WERI-Rb-1 (cell line): ENCODE measurements at regions not wholly inside any gene's neighbourhood (a gene's known extent, or its start where the extent isn't known, plus 50 kb on each side); places are given as distances from the start of the nearest gene placed in this dataset.

Experiments used
- DNase-seq: peaks from one replicate; pipeline ENCODE4 v3.0.0-alpha.2; 2020
- H3K27ac ChIP-seq: fragments of 250-450 bp; sonication (Bioruptor Pico); 2 replicates; pipeline ENCODE4 v1.5.1; 2020; ENCODE audit warnings: mild to moderate bottlenecking, moderate library complexity
- H3K27me3 ChIP-seq: fragments of 250-450 bp; sonication (Bioruptor Pico); 2 replicates; pipeline ENCODE4 v1.5.1; 2021; ENCODE audit warnings: mild to moderate bottlenecking, low read depth, moderate library complexity; ENCODE audit not compliant: insufficient read depth, severe bottlenecking
- H3K36me3 ChIP-seq: fragments of 250-450 bp; sonication (Bioruptor Pico); 2 replicates; pipeline ENCODE4 v1.5.1; 2020; ENCODE audit warnings: mild to moderate bottlenecking, moderate library complexity
- H3K4me3 ChIP-seq: 2 replicates; pipeline ENCODE4 v1.5.1; 2011; ENCODE audit warnings: low read depth, mild to moderate bottlenecking, control low read depth, low read length
- H3K9me3 ChIP-seq: fragments of 250-450 bp; sonication (Bioruptor Pico); 2 replicates; pipeline ENCODE4 v1.5.1; 2021; ENCODE audit warnings: mild to moderate bottlenecking, moderate library complexity; ENCODE audit not compliant: severe bottlenecking
- TF ChIP-seq, protein P1 (sequence below): IDR thresholded peaks from 2 replicates; pipeline ENCODE4 v1.5.1; 2011; ENCODE audit warnings: low read depth, mild to moderate bottlenecking, control low read depth, inconsistent platforms, low read length

DNA sequence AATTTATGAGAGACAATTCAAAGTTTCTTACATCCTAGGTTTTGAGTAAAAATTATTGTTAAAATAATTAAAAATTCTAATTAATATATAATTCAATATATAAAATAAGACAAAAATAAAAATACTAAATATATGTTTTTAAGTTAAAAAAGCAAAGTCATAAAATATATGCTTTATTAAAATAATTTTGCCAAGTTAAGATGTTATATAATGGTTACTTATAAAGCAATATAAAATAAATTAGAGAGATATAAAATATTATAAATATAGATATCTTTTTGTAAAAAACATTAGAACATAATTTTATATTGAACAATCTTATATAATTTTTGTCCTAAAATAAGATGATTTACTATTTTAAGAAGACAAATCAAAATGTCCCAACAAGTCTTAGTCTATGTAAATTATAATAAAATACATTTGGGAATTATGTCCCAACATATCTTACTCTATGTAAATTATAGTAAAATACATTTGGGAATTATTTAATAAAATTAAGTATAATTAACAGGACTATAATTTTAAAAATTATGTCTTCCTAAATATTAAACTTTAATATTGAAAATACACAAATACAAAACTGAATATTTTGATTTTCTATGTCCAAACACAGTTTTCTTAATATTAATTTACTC, 67.7 kb upstream of the TOP3B start:
- Histone ChIP-seq H3K27me3 (no peaks in the 10 kb centered on the region), H3K36me3 (no peaks in the 10 kb centered on the region), H3K4me3 (no peak overlapping the region), H3K9me3 (no peaks in the 10 kb centered on the region), H3K27ac (no peak overlapping the region)
- TF ChIP-seq, protein P1, sequence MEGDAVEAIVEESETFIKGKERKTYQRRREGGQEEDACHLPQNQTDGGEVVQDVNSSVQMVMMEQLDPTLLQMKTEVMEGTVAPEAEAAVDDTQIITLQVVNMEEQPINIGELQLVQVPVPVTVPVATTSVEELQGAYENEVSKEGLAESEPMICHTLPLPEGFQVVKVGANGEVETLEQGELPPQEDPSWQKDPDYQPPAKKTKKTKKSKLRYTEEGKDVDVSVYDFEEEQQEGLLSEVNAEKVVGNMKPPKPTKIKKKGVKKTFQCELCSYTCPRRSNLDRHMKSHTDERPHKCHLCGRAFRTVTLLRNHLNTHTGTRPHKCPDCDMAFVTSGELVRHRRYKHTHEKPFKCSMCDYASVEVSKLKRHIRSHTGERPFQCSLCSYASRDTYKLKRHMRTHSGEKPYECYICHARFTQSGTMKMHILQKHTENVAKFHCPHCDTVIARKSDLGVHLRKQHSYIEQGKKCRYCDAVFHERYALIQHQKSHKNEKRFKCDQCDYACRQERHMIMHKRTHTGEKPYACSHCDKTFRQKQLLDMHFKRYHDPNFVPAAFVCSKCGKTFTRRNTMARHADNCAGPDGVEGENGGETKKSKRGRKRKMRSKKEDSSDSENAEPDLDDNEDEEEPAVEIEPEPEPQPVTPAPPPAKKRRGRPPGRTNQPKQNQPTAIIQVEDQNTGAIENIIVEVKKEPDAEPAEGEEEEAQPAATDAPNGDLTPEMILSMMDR, result no peak
- no peak for DNase-seq

DNA sequence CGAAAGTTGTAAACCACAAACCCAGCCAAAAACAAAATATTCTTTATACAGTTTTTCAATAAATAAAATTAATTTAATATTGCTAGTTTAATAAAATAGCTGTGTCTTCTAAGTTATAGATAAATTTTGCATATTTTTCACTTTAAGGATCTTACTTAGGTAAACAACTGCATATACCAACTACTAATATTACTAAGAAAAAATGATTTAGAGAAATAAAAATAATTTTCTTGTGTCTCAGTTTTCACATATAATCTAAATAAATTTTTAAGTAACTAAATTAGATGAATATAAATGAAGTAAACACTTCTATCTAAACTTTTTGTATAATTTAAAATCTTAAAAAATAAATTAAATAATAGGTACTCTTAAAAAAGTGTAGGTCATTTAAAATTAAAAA, 67.1 kb upstream of the TOP3B start:
- TF ChIP-seq, protein P1, result no peak
- H3K27me3 ChIP-seq, result no peaks in the 10 kb centered on the region
- H3K4me3 ChIP-seq, result no peak overlapping the region
- H3K36me3 ChIP-seq, result no peaks in the 10 kb centered on the region
- DNase-seq, result no peak
- H3K27ac ChIP-seq, result no peak overlapping the region
- no peaks in the 10 kb centered on the region for H3K9me3 ChIP-seq

DNA sequence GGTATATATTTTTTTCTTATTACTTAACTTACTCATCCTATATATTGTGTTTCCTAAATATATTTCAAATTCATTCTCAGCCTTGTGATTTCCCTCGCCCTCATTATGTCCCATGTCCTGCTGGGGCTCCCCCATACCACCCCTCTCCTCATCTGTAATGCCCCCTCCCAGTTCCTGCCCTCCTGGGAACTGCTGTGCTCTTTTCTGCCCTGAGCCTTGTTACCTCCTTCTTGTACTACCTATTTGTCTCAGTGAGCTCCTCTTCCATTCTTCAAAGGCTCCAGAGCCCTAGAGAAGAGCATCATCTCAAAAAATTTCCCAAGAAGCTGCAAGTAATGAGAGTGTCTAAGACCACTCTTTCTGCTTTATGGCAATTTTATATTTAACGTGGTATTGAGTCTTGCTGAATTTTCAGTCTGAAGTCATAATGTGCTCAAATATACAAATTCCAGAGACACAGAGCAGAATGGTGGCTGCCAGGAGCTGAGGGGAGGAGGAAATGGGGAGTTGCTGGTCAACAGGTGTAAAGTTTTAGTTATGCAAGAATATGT, 66.5 kb upstream of the TOP3B start:
- H3K4me3 ChIP-seq, result no peak overlapping the region
- no peaks in the 10 kb centered on the region for H3K9me3 ChIP-seq
- DNase-seq, result no peak
- no peaks in the 10 kb centered on the region for H3K36me3 ChIP-seq
- TF ChIP-seq, protein P1, result no peak
- no peaks in the 10 kb centered on the region for H3K27me3 ChIP-seq
- H3K27ac ChIP-seq, result no peak overlapping the region

- TF ChIP-seq, protein P1, result no peak
- Histone ChIP-seq H3K9me3 (no peaks in the 10 kb centered on the region), H3K27me3 (no peaks in the 10 kb centered on the region), H3K27ac (no peak overlapping the region), H3K4me3 (no peak overlapping the region), H3K36me3 (no peaks in the 10 kb centered on the region)
- no peak for DNase-seq
Observed at GRCh38 chr22:22048318-22048942, 65.8 kb upstream of the TOP3B start.

- Histone ChIP-seq H3K27me3 (no peaks in the 10 kb centered on the region), H3K36me3 (no peaks in the 10 kb centered on the region), H3K27ac (no peak overlapping the region), H3K4me3 (no peak overlapping the region), H3K9me3 (no peaks in the 10 kb centered on the region)
- DNase-seq, result no peak
- TF ChIP-seq, protein P1, result no peak
Observed at GRCh38 chr22:22047776-22048175, 65.2 kb upstream of the TOP3B start.
